K562 (cell line): ENCODE measurements at regions not wholly inside any gene's neighbourhood (a gene's known extent, or its start where the extent isn't known, plus 50 kb on each side); places are given as distances from the start of the nearest gene placed in this dataset.

Source experiments
- POLR2AphosphoS5 ChIP-seq: IDR thresholded peaks from 2 replicates; pipeline ENCODE4 v1.6.1; 2011; ENCODE audit warnings: mild to moderate bottlenecking, low read depth, low read length, moderate library complexity; ENCODE audit not compliant: control insufficient read depth, insufficient read depth
- YY1 ChIP-seq, 3 experiments: IDR thresholded peaks; 2 replicates each; pipeline ENCODE4 v1.6.1; 2011; ENCODE audit warnings: low read length in 2 of 3, mild to moderate bottlenecking in 2 of 3, moderate library complexity in 2 of 3, borderline replicate concordance in 1 of 3, control low read depth in 1 of 3, low read depth in 1 of 3; ENCODE audit not compliant: insufficient read depth in 3 of 3, insufficient replicate concordance in 2 of 3, control insufficient read depth in 1 of 3, insufficient read length in 1 of 3; ENCODE audit errors: extremely low read depth in 1 of 3

DNA sequence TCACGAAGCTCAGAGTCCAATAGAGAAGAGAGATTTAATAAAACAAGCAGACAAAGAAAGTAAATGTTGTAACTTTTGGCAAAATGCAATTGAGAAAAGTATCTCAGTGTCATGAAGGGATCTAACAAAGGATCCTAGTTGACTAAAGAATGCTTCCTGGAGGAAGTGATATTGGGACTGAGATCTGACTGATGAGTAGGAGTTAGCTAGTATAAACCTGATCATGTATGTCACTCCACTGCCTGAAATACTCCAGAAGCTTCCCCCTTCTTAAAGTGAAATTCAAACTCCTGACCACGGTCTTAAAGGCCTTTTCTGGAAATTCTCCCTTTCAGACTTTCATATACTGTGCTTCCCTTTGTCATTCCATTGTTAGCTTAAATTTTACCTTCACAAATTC lies 1102.4 kb upstream of the ZEB2 start:
- no peak for TF ChIP-seq POLR2AphosphoS5
- TF ChIP-seq YY1 (IDR thresholded peaks at IDR 0.05; ENCODE audit: borderline replicate concordance in 1 of 3, control insufficient read depth in 1 of 3, extremely low read depth in 1 of 3, insufficient read depth in 3 of 3, insufficient read length in 1 of 3, insufficient replicate concordance in 2 of 3, low read depth in 1 of 3, low read length in 2 of 3): no peak
